GM18870 (cell line): ENCODE measurements at regions not wholly inside any gene's neighbourhood (a gene's known extent, or its start where the extent isn't known, plus 50 kb on each side); places are given as distances from the start of the nearest gene placed in this dataset.

Experiments used
- ATAC-seq: cut with Tn5 transposase; IDR thresholded peaks from one replicate; pipeline ENCODE4 v1.9.1; 2021; ENCODE audit warnings: moderate library complexity; ENCODE audit not compliant: unreplicated experiment

GRCh38 chr14:101363261-101363555 lies 198.1 kb upstream of the DIO3 start:
- ATAC-seq: no peak

GRCh38 chr14:101363880-101364391 lies 197.4 kb upstream of the DIO3 start:
- no peak for ATAC-seq

DNA sequence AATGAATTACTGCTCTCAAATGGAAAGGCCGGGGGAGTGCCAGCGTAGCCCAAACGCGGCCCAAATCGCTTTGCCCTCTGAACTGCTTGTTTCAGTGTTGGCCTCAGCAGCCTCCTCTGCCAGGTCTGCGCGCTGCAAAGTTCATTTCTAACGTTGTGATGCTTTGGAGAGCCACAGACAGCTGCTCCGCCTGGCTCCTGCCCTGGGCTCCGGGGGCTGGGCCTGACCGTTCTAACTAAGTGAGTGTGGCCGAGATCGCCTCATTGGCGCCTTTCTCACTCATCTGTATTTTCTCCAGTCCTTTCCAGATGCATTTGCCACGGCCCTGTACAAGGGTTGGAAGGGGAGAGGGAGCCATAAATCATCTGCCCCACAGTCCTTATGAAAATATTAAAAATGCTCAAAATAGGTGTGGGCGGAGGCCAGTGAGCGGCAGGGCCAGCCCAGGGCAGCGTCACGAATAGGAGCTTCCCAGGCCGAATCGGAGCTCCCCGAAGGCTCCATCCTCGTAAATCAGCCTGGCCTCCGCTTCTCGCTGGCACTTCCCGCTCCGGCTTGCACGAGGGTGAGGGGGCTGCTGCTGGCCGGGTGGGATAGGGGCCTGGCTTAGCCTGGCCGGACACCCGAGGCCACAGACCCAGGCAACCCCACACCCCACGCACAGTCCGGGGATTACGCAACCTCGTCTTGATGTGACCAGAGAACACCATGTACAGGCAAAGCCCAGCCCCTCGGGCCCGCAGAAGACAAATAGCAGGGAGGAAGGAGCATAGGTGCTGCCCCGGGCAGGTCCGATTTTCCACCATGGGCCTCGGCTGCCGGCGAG lies 196.6 kb upstream of the DIO3 start:
- ATAC-seq: no peak

GRCh38 chr14:101365329-101366158 lies 195.8 kb upstream of the DIO3 start:
- ATAC-seq: no peak

GRCh38 chr14:101367421-101368261 lies 193.7 kb upstream of the DIO3 start:
- no peak for ATAC-seq

DNA sequence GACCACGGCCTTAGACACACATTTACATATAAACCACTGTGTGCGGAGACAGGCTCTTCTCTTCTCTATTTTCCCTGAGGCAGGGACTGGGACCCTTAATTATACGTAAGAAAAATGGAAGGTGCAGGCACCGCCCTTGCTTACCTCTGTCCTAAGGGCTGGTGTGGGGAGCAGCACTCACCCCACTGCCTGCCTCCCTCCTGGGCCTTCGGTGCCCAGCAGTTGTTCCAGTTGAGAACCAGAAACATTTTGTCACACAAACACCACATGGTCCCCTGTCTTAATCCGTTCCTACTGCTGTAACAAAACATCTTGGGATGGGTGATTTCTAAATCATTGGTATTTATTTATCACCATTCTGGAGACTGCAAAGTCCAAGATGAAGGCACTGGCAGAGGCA lies 192.7 kb upstream of the DIO3 start:
- no peak for ATAC-seq

GRCh38 chr14:101369194-101369915 lies 191.9 kb upstream of the DIO3 start:
- ATAC-seq: no peak

GRCh38 chr14:101369916-101370592 lies 191.2 kb upstream of the DIO3 start:
- no peak for ATAC-seq

GRCh38 chr14:101370593-101371569 lies 190.4 kb upstream of the DIO3 start:
- no peak for ATAC-seq

GRCh38 chr14:101371799-101372793 lies 189.2 kb upstream of the DIO3 start:
- ATAC-seq: no peak

- no peak for ATAC-seq
Measured at GRCh38 chr14:101372894-101373620, 188.2 kb upstream of the DIO3 start.

DNA sequence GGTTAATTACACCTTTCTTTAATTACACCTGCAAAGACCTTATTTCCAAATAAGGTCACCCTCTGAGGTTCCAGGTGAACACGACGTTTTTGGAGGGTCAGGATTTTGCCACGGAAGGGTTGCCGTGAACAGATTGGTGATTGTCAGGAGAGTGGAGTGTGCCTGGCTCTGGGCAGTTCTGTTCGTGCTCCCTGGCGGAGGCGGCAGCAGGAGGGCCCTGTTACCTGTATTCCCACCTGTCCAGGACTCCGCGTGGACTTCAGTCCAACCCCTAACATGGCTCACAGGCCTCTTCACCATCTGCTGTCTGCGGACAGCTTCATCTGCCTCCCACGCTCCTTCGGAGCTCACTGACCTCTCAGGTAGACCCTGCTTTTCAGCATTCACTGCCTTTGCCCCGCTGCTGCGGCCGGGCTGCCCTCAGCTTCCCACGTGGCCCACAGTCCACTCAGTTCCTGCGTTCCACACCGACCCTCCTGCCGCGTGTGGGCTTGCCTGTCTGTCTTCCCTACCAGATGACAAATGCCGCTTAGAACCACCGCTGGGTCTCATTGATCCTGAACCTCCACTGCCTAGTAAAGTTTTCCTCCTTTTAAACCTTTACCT lies 187.5 kb upstream of the DIO3 start:
- ATAC-seq: no peak

DNA sequence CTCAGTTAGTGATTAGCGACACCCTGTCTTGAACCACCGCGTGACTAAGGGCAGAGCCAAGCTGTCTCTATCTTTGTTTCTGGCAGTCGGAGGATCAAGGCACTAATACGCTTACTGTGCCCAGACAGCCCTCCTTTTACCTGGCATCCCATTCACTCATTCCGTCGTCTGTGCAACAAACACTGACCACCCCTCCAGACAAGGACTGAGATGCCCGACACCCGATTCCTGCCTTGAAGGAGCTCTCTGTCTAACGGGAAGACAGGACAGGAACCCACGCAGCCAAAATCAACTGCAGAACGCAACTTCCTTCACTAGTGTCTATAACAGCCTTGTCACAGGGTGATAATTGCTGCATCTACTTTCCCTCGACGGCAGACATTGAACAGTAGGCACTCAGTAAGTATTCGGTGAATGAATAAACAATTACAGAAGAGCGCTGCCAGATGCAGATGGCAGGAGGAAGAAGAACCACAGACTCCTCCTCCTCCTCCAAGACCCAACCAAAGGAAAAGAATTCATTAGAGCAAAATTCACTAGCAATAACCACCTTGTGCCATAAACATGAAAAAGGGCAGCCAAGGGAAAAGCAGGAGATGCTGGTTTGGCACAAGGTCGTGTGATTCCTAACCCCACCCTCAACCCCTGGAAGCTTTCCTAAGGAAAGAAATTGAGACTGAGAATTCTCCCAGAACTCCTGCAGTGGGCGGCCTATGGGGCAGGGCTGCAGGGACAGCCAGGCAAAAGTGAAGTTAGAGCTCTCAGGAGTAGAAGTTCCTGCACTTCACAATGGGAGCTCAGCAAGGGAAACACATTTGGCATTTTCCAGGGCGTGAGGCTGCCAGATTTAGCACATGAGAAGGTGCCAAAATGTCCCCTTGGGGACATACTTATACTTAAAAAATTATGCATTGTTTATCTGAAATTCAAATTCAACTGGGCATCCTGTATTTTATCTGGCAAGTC lies 186.6 kb upstream of the DIO3 start:
- no peak for ATAC-seq

GRCh38 chr14:101377069-101377468 lies 184.2 kb upstream of the DIO3 start:
- ATAC-seq: no peak

DNA sequence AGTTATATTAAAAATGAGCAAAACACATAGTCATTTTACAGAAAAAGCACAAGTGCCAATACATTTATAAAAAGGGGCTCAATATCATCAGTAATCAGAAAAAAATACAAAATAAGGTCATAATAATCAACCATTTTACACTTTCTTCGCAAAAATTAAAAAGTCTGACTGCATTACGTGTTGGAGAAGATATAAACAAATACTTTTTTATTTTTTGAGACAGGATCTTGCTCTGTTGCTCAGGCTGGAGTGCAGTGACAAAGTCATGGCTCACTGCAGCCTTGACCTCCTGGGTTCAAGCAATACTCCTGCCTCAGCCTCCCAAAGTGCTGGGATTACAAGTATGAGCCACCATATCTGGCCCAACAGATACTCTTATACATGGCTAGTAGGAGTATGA lies 181.5 kb upstream of the DIO3 start:
- no peak for ATAC-seq
